ENCODE measurements at regions not wholly inside any gene's neighbourhood (a gene's known extent, or its start where the extent isn't known, plus 50 kb on each side); places are given as distances from the start of the nearest gene placed in this dataset.
"Not testable (repeated sequence)": the region's sequence is repeated elsewhere in the genome, so short reads cannot be mapped to it uniquely, and the experiment has no call there.

DNA sequence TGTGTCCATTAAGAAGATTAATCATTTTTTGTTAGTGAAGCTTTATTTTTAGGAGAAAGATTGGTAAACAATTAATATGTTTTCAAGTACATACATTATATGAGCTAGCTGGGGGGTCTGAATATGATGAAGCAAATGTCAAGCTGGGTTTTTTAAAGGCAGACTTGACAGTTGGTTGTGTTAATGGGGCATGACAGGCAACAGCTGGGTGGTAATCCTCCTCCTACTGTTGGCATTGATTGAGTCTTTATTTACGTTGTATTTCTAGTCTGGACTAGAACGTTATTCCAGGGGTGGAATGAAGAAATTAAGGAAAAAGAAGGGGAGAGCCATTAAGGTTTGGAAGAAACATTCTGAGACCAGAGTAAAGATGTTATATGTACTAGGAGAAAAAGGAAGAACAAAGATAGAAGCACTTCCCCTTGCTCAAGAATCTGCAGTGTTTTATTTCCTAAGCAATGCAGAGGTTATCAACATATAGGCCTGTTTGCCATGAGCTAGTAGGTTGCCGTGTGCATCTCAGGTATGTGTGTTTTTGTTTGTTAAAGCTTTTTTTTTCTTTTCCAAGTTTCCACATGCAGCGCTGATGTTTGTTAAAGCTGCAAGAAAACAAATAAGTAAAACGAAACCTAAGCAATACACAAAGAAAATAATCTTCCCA, 95.4 kb upstream of the SEC22B start:
- H3K9me3 Mint-ChIP-seq; H3K27ac Mint-ChIP-seq; DNase-seq (ENCODE audit: low spot score); H3K27me3 Mint-ChIP-seq (ENCODE audit: insufficient read depth); H3K36me3 Mint-ChIP-seq (ENCODE audit: low read depth); H3K4me3 Mint-ChIP-seq; H3K4me1 Mint-ChIP-seq (ENCODE audit: low read depth); intact Hi-C loops (cut with micrococcal nuclease): not testable (repeated sequence)

DNA sequence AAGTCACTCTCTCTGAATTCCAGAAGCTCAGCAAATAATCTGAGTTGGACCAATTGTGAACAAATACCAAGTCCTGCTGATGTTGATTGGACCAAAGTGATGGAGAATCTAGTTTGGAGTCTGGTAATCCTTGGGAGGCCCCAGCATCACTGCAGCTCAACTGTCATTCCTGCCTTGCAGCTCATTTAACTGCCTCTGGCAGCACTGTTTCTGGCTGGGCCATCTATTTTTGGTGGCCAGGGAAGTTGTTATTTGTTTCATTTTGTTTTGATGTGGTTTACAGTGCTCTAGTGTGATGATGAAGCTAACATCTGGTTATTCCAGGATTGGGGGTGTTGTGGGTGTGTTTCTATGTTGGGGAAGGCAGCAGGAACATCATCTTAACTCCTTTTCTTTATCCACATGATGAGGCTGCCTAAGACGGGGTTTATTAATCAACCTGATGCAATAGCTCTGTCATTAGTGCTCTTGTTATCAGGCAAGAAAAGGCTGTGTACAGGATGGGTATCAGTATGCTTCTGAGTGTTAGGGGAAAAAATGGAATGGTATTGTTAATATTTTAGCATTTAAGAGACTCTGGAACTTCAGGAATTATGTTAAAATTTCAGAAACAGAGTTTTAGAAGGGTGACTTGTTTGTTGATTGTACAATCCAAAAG, 91.7 kb upstream of the SEC22B start:
- H3K27ac Mint-ChIP-seq; H3K9me3 Mint-ChIP-seq; H3K4me1 Mint-ChIP-seq (ENCODE audit: low read depth); H3K36me3 Mint-ChIP-seq (ENCODE audit: low read depth); H3K4me3 Mint-ChIP-seq; H3K27me3 Mint-ChIP-seq (ENCODE audit: insufficient read depth); DNase-seq (ENCODE audit: low spot score); intact Hi-C loops (cut with micrococcal nuclease): not testable (repeated sequence)

DNA sequence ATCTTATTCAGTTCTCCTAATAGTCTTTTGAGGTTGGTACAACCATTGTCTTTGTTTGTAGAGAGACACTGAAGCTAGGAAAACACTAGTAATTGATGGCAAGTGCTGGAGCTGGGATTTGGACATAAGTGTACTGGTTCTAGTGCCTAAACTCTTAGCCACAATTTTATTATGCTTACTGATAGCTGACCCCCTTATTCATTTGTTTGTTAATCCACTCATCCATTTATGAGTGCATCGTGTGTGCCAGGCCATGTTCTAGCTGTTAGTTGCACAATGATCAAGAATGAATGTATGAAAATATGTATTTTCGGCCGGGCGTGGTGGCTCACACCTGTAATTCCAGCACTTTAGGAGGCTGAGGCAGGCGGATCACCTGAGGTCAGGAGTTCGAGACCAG, 88.2 kb upstream of the SEC22B start:
- H3K27ac Mint-ChIP-seq; H3K27me3 Mint-ChIP-seq (ENCODE audit: insufficient read depth); H3K9me3 Mint-ChIP-seq; intact Hi-C loops (cut with micrococcal nuclease); DNase-seq (ENCODE audit: low spot score); H3K4me1 Mint-ChIP-seq (ENCODE audit: low read depth); H3K36me3 Mint-ChIP-seq (ENCODE audit: low read depth); H3K4me3 Mint-ChIP-seq: not testable (repeated sequence)

DNA sequence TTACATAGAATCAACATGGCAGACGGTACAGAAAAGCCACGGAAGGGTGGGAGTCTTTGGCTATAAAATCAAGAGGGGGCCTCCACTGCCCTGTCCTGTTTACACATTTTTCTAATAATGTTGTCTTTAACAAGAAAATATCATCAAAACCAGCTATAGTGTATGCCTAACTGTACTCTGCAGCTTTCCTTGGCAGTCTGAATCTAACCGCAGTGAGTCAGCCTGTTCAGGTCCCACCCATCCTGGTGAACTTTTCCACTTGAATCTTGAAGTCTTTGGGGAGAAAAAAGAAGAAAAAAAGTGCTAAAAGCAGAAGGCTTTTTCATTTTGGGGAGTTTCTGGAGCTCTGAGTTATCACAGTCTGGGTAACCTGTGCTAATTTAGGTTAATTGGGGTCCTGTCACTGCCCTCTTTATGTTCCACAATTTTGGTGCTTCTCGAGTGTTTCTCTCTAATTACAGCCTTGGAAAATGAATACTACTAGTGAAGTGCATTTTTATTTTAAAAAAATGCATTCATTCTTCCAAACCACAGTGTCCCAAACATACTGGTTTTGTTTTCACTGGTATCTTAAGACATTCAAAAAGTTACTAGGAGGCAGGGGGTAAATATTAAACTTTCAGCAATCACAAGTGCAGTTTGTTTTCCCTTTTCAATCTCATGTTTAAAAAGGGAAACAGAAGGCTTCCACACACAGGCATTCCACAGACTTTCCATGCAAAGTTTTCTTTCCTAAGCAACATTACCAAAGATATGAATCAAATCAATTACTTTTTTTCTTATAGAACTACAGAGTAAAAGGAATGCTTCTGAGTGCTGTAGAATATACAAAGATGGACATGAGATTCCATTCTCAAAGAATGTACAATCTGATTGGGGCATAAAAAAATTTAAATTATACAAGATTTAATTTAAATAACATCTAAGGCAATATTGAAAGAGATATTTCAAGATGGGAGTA, 86.8 kb upstream of the SEC22B start:
- DNase-seq (ENCODE audit: low spot score); H3K27me3 Mint-ChIP-seq (ENCODE audit: insufficient read depth); H3K4me3 Mint-ChIP-seq; H3K9me3 Mint-ChIP-seq; H3K36me3 Mint-ChIP-seq (ENCODE audit: low read depth); H3K4me1 Mint-ChIP-seq (ENCODE audit: low read depth); H3K27ac Mint-ChIP-seq; intact Hi-C loops (cut with micrococcal nuclease): not testable (repeated sequence)

DNA sequence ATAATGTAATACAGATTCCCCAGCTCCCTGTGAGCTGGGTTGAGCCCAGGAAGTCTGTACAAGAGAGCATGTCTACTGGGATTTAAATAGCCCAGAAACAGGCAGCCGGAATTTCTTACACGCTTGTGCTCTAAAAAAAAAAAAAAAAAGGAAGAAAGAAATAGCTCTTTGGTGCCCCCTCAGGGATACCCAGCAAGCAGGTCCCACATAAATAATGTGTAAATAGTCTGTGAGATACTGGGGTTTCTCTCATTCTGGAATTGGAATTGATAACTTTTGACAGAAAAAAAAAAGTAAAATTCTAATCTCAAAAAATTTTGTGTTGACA, 81.4 kb upstream of the SEC22B start:
- DNase-seq (ENCODE audit: low spot score); H3K36me3 Mint-ChIP-seq (ENCODE audit: low read depth); intact Hi-C loops (cut with micrococcal nuclease): not testable (repeated sequence)

DNA sequence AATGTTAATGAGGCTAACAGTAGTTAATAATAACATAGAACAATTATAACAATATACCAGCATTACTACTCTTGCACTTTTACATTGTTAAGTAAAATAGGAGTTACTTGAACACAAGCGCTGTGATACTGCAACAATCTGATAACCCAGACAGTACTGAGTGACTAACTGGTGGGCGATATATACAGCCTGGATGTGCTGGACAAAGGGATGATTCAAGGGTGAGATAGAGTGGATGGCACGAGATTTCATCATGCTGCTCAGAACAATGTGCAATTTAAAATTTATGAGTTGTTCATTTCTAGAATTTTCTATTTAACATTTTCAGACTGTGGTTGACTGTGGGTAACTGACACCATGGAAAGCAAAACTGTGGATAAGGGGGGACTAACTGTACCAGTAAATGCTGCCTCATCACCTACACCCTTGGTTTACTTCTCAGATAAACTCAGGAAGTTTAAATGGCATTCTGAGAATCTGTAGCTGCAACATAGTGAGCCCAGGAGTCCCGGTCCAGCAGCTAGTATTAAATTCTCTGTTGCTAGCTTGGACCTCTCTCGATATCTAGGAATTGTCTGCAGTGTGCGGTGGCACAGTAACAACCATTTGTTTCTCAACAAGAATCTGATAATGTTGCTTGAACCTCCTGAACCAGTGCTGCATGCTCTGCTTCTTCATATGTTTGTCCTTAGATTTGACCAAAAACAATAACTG, 80.9 kb upstream of the SEC22B start:
- intact Hi-C loops (cut with micrococcal nuclease); H3K27ac Mint-ChIP-seq; H3K9me3 Mint-ChIP-seq; H3K27me3 Mint-ChIP-seq (ENCODE audit: insufficient read depth); H3K36me3 Mint-ChIP-seq (ENCODE audit: low read depth); DNase-seq (ENCODE audit: low spot score); H3K4me1 Mint-ChIP-seq (ENCODE audit: low read depth); H3K4me3 Mint-ChIP-seq: not testable (repeated sequence)

More for the DNA sequence above, 81.4 kb upstream of the SEC22B start:
- H3K27ac Mint-ChIP-seq; H3K9me3 Mint-ChIP-seq; H3K27me3 Mint-ChIP-seq (ENCODE audit: insufficient read depth); H3K4me3 Mint-ChIP-seq; H3K4me1 Mint-ChIP-seq (ENCODE audit: low read depth): not testable (repeated sequence)

DNA sequence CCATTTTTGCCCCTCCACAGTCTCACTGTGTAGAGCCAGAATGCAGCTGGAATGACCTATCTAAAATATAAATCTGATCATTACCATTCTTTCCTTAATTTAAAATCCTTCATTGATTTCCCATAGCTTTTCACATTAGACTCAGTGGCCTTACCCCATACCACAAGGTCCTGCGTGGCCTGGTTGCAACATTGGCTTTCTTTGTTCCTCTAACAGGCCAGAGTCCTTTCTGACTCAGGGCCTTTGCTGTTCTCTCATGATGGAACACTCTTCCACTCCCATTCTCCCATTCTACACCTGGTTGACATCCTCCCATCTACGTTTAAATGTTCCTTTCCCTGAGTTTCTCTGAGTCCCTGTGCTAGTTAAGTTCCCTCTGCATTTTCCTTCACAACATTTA, 74.4 kb upstream of the SEC22B start:
- H3K36me3 Mint-ChIP-seq (ENCODE audit: low read depth); DNase-seq (ENCODE audit: low spot score); H3K27me3 Mint-ChIP-seq (ENCODE audit: insufficient read depth); H3K4me3 Mint-ChIP-seq; intact Hi-C loops (cut with micrococcal nuclease); H3K4me1 Mint-ChIP-seq (ENCODE audit: low read depth); H3K27ac Mint-ChIP-seq; H3K9me3 Mint-ChIP-seq: not testable (repeated sequence)

DNA sequence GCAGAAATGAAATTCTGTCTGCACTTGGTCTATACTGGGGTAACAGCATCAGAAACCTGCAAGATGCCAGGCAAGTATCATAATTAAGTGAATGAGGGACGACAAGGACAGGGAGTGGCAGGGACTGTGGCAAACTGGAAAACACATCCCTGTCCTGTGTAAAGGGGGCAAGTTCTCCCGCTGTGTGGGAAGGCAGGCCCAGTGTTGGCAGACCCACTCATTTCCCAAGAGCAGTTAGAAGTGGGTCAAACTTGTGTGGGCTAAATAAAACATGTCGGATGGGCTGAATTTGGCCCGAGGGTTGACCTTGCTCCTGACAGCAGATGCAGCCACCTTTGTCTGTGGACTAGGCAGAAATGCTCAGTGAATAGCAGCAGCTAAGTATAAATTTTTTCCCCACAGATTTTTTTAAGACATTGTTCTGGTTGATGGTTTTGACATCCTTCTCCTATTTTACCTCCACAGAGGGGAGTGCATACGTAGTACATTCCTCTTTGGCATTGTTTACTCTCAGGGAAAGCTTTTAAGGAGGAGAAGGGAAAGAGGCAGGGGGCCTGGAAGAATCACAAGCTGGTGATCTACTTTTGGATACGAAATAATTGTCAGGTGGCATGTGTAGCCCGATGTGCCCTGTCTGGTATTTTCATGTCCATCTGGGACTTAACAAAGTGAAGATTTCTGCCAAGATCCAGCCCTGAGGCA, 72.6 kb upstream of the SEC22B start:
- H3K4me1 Mint-ChIP-seq (ENCODE audit: low read depth); H3K36me3 Mint-ChIP-seq (ENCODE audit: low read depth); H3K27me3 Mint-ChIP-seq (ENCODE audit: insufficient read depth); H3K4me3 Mint-ChIP-seq; H3K9me3 Mint-ChIP-seq; DNase-seq (ENCODE audit: low spot score); H3K27ac Mint-ChIP-seq; intact Hi-C loops (cut with micrococcal nuclease): not testable (repeated sequence)

DNA sequence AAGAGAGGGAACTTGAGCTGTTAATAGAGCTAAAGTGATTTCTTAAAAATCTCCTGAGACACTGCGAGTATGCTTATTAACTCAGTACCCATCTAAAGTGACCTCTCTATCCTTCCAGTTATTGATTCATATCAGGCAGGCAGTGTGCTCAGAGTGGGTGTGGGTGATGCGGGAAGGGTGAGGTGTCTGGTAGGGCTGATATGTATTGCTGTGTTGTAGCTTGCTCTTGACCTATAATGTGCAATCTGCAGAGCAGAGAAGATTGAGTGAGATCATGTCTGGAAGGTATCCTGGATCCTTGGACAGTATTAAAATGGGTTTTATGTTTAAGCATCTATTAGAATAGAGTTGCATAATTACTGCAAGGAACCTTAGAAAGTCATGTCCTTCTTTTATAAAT, 71.9 kb upstream of the SEC22B start:
- H3K4me3 Mint-ChIP-seq; DNase-seq (ENCODE audit: low spot score); intact Hi-C loops (cut with micrococcal nuclease); H3K27ac Mint-ChIP-seq; H3K27me3 Mint-ChIP-seq (ENCODE audit: insufficient read depth); H3K36me3 Mint-ChIP-seq (ENCODE audit: low read depth); H3K4me1 Mint-ChIP-seq (ENCODE audit: low read depth); H3K9me3 Mint-ChIP-seq: not testable (repeated sequence)

DNA sequence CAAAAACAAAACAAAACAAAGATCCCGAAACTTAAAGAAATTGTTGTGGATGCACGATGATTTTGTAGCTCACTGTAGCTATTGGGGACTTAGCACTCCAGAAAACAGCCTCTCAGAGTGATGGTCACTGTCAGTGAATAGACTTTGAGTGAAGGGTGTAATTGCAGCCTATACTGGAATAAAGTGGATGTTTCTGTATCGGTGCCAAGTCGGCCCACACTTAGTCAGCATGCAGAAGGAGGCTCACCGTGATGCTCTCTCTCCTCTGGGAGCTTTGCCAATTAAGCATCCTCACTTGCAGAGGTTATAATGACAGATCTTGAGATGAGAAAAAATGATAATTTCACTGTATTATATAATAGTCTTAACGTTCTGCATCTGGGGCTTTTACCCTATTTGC, 67.5 kb upstream of the SEC22B start:
- H3K4me3 Mint-ChIP-seq; H3K27ac Mint-ChIP-seq; H3K9me3 Mint-ChIP-seq; H3K27me3 Mint-ChIP-seq (ENCODE audit: insufficient read depth); DNase-seq (ENCODE audit: low spot score); H3K36me3 Mint-ChIP-seq (ENCODE audit: low read depth); H3K4me1 Mint-ChIP-seq (ENCODE audit: low read depth); intact Hi-C loops (cut with micrococcal nuclease): not testable (repeated sequence)

DNA sequence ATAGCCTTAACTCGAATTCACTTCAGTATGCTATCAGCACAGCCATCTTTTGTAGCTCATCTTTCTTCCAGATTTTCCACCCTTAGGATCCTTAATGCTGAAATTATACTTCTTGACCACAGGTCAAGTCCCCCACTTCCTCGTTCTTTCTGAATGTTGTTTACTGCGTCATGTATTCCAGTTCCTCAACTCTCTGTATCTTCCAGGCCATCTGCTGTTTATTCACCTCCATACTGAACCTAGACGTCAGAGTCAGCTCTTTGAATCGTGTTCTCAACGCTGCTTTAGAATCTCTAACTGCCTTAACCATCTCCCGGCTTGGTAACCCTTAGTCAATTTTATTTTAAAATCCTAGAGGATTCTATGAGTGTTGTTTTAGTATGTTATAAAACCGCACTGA, 66.3 kb upstream of the SEC22B start:
- H3K9me3 Mint-ChIP-seq; intact Hi-C loops (cut with micrococcal nuclease); DNase-seq (ENCODE audit: low spot score); H3K36me3 Mint-ChIP-seq (ENCODE audit: low read depth); H3K4me1 Mint-ChIP-seq (ENCODE audit: low read depth); H3K27me3 Mint-ChIP-seq (ENCODE audit: insufficient read depth); H3K4me3 Mint-ChIP-seq; H3K27ac Mint-ChIP-seq: not testable (repeated sequence)

DNA sequence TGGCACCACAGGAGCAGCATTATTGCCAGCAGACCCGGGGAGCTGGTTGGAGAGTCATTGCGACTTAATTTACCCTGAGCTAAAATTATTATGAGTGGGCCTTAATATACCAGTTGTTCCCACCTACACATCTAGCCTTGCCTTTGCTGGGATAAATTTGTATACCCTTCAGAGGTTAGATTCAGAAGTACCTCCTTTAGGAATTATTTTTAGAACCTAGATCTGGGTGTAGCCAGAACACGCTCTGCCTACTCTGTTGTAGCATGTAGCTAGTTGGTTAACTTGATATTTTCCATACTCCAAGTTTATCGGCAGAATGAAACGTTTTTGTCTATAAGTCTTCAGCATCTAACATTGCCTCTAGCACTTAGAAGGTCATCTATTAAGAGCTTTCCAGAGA, 65.5 kb upstream of the SEC22B start:
- H3K9me3 Mint-ChIP-seq; H3K27ac Mint-ChIP-seq; intact Hi-C loops (cut with micrococcal nuclease); H3K36me3 Mint-ChIP-seq (ENCODE audit: low read depth); H3K27me3 Mint-ChIP-seq (ENCODE audit: insufficient read depth); H3K4me3 Mint-ChIP-seq; DNase-seq (ENCODE audit: low spot score); H3K4me1 Mint-ChIP-seq (ENCODE audit: low read depth): not testable (repeated sequence)
